Psoas muscle (tissue), 7 donors: ENCODE measurements at regions not wholly inside any gene's neighbourhood (a gene's known extent, or its start where the extent isn't known, plus 50 kb on each side); places are given as distances from the start of the nearest gene placed in this dataset.

Experiments
- ATAC-seq, 4 donors: fragments of 200-7000 bp; cut with Tn5 transposase; one replicate each; pipeline ENCODE4 v1.9.1; 2020; ENCODE audit warnings: moderate library complexity in 3 of 4, mild to moderate bottlenecking in 2 of 4
- DNase-seq, 2 donors: peaks; one replicate each; pipeline ENCODE4 v3.0.0-alpha.2; 2020
- H3K27ac ChIP-seq: fragments of 200-600 bp; one replicate; pipeline ENCODE4 v1.8.0; 2022
- H3K27me3 ChIP-seq, 3 donors: fragments of 200-600 bp in 1 of 3; one replicate each; pipeline versions ENCODE4 v1.6.1 to v1.8.0; 2013 to 2022; ENCODE audit warnings: low read length in 2 of 3, mild to moderate bottlenecking in 2 of 3, moderate library complexity in 1 of 3; ENCODE audit not compliant: insufficient read depth in 3 of 3
- H3K36me3 ChIP-seq, 2 donors: fragments of 200-600 bp in 1 of 2; one replicate each; pipeline versions ENCODE4 v1.6.1 to v1.8.0; 2013 to 2022; ENCODE audit warnings: low read depth in 1 of 2, mild to moderate bottlenecking in 1 of 2, moderate library complexity in 1 of 2; ENCODE audit not compliant: insufficient read depth in 1 of 2
- H3K4me1 ChIP-seq: fragments of 200-600 bp; one replicate; pipeline ENCODE4 v1.8.0; 2022
- H3K4me3 ChIP-seq: fragments of 200-600 bp; one replicate; pipeline ENCODE4 v1.8.0; 2022; ENCODE audit warnings: mild to moderate bottlenecking
- H3K9me3 ChIP-seq: fragments of 200-600 bp; one replicate; pipeline ENCODE4 v1.8.0; 2022
- CTCF ChIP-seq: fragments of 200-600 bp; IDR thresholded peaks from one replicate; pipeline ENCODE4 v1.8.0; 2022; ENCODE audit warnings: antibody characterized with exemption
- WGBS, 3 donors: extraction: QIAGEN DNeasy Blood & Tissue Kit; methylation state at CpG; one replicate each; pipeline versions ENCODE4 v1.1.6 to v1.1.7; 2013; 5-methylcytosine and 5-hydroxymethylcytosine counted together
- intact Hi-C, 2 donors: fragments of 100-400 bp; cut with DNase I; formaldehyde crosslinking; loops; one replicate each; pipeline versions ENCODE4 v1.11.0 to v1.14.2; 2022
- donor health status: healthy with polysubstance abuse.
- donor health status: DM: no; HTN: no; CAD: no; lungs with moderate emphysema.
- donor health status: Bipolar disorder and iron deficiency.
- donor health status: healthy.
- donor health status: DM: yes; HTN: yes; CAD: no.
- donor health status: DM: no; HTN: no; CAD: no.
- donor health status: DM: yes; HTN: yes; CAD: no.

- H3K9me3 ChIP-seq: peaks cover 20% of the 10 kb centered on the region
- DNase-seq (no peak), ATAC-seq (no peak)
- H3K4me1 ChIP-seq: no peaks in the 10 kb centered on the region
- H3K4me3 ChIP-seq: no peak overlapping the region
- H3K36me3 ChIP-seq: no peaks in the 10 kb centered on the region
- WGBS, 3 donors: 50 to 94% (median 93%) methylated on average over 1 of the region's 1 CpG
- intact Hi-C loops: no loop called here
- H3K27me3 ChIP-seq: no peaks in the 10 kb centered on the region
- TF ChIP-seq CTCF: no peak
- H3K27ac ChIP-seq: no peak overlapping the region
These were observed 72.1 kb downstream of the AKR1C4 start for GRCh38 chr10:5268743-5269142.

GRCh38 chr10:5269791-5270190 is 73.2 kb downstream of the AKR1C4 start:
- no peak for ATAC-seq
- H3K27me3 ChIP-seq: no peaks in the 10 kb centered on the region
- TF ChIP-seq CTCF: no peak
- DNase-seq: no peak
- H3K27ac ChIP-seq: no peak overlapping the region
- no peaks in the 10 kb centered on the region for H3K36me3 ChIP-seq
- intact Hi-C loops: no loop called here
- H3K4me3 ChIP-seq: no peak overlapping the region
- H3K4me1 ChIP-seq: no peaks in the 10 kb centered on the region
- H3K9me3 ChIP-seq: peaks cover 16% of the 10 kb centered on the region

GRCh38 chr10:5271526-5271925 is 74.9 kb downstream of the AKR1C4 start:
- Histone ChIP-seq H3K9me3 (peaks cover 9% of the 10 kb centered on the region), H3K27ac (no peak overlapping the region), H3K36me3 (no peaks in the 10 kb centered on the region), H3K27me3 (no peaks in the 10 kb centered on the region), H3K4me3 (no peak overlapping the region), H3K4me1 (no peaks in the 10 kb centered on the region)
- TF ChIP-seq CTCF: no peak
- DNase-seq (no peak), ATAC-seq (no peak)
- intact Hi-C loops: no loop called here
- WGBS, 3 donors: 88 to 97% (median 92%) methylated on average over 1 of the region's 1 CpG

GRCh38 chr10:5272065-5272803 is 75.6 kb downstream of the AKR1C4 start:
- no peak for DNase-seq
- Histone ChIP-seq H3K9me3 (peaks cover 3% of the 10 kb centered on the region), H3K36me3 (no peaks in the 10 kb centered on the region), H3K27ac (no peak overlapping the region), H3K4me1 (no peaks in the 10 kb centered on the region), H3K27me3 (no peaks in the 10 kb centered on the region), H3K4me3 (no peak overlapping the region)
- no peak for TF ChIP-seq CTCF
- intact Hi-C loops: no loop called here
- WGBS, 3 donors: 75 to 86% (median 77%) methylated on average over 3 of the region's 3 CpGs
- no peak for ATAC-seq

- intact Hi-C loops: no loop called here
- TF ChIP-seq CTCF: no peak
- Histone ChIP-seq H3K4me3 (no peak overlapping the region), H3K36me3 (no peaks in the 10 kb centered on the region), H3K9me3 (no peaks in the 10 kb centered on the region), H3K27me3 (no peaks in the 10 kb centered on the region), H3K27ac (no peak overlapping the region), H3K4me1 (no peaks in the 10 kb centered on the region)
- 93 to 99% (median 98%) methylated on average over 5 of the region's 5 CpGs for WGBS, 3 donors
- no peak for ATAC-seq
- no peak for DNase-seq
These were observed 78.2 kb downstream of the AKR1C4 start for GRCh38 chr10:5274795-5275194.
